Pulmonary artery endothelial cell (primary cell): ENCODE measurements at regions not wholly inside any gene's neighbourhood (a gene's known extent, or its start where the extent isn't known, plus 50 kb on each side); places are given as distances from the start of the nearest gene placed in this dataset.

Experiments used
- DNase-seq: peaks from one replicate; pipeline ENCODE4 v3.0.0-alpha.2; 2011; ENCODE audit warnings: low read depth, low spot score

DNA sequence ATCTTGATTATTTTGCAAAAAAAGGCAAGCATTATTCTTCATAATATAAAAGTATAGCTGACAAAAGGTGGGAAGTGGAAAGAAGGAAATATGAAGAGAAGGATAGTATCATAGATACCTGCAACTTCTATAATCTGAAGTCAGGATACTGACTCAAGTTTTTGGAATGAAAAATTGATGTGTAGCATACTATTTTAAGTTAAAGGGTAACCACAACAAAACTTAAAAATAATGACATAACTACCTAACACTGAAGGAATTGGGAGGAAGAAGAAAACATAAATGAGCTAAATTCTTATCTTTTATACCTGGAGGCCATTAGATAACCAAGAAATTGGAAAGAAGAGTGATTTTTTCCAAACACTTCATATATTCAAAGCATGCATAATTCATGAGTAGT, 51.8 kb upstream of the TLE1 start:
- no peak for DNase-seq

GRCh38 chr9:81748091-81748490, 58.7 kb upstream of the TLE1 start:
- DNase-seq = no peak

DNA sequence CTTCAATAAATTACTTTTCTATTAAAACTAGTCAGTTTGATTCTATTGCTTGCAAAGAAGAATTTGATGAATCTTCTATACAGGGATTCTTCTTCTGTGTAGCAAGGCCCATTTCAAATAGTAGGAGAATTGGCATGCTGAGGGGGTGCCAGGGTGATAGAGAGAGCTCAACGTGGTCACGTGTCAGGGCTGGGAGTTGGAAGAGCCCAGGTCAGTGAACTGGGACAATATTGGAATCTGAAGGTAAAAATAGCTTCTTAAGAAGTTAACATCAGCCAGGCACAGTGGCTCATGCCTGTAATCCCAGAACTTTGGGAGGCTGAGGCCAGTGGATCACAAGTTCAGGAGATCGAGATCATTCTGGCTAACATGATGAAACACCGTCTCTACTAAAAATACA, 64.1 kb upstream of the TLE1 start:
- no peak for DNase-seq

GRCh38 chr9:81754245-81754644, 64.9 kb upstream of the TLE1 start:
- no peak for DNase-seq

GRCh38 chr9:81755721-81756120, 66.4 kb upstream of the TLE1 start:
- DNase-seq = no peak

- no peak for DNase-seq
Observed at GRCh38 chr9:81756561-81756960, 67.2 kb upstream of the TLE1 start.

- no peak for DNase-seq
Observed at GRCh38 chr9:81758123-81758797, 68.9 kb upstream of the TLE1 start.

DNA sequence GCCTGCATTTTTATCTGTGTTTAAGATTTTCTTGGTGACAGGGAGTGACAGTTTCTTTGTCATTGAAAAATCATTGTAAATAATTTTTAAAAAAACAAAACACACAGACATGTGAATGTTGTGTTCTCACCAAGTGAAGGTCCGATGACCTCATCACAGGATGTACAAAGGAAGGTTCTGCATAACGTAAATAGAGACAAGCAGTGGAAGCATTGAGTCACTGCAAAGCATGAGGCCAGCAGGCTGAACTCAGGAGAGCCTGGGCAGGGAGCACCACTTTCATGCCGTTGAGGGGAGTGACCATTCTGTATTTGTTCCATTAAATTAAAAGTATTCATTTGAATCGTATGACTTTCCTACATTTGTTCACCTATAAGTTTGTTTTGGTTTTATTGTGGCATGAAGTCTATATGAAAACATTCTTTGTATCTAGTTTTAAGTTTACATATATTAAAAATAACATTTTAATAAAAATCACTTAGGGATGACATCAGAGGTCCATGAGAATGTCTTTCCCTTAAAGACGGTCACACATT, 70.4 kb upstream of the TLE1 start:
- peak; percentile 96 for DNase-seq

- DNase-seq = no peak
Observed at GRCh38 chr9:81767921-81768320, 78.6 kb upstream of the TLE1 start.

DNA sequence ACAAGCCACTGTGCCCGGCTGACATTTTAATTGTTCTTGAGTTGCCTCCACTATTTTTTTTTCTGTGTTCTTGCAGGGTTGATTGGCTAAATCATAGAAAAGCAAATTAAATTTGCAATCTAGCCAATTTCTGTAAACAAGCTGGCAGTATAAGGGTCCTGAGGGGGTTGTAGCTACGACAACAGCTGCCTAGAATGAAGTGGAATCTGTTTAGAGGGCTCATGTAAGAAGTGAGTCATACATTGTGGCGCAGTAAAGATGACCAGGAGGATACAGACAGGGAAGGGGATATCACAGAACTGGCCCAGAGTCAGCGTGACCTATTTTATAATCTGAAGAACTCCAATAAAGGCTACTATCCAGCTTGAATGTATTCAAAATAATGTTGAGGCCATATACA, 82.2 kb upstream of the TLE1 start:
- peak; percentile 44 for DNase-seq

DNA sequence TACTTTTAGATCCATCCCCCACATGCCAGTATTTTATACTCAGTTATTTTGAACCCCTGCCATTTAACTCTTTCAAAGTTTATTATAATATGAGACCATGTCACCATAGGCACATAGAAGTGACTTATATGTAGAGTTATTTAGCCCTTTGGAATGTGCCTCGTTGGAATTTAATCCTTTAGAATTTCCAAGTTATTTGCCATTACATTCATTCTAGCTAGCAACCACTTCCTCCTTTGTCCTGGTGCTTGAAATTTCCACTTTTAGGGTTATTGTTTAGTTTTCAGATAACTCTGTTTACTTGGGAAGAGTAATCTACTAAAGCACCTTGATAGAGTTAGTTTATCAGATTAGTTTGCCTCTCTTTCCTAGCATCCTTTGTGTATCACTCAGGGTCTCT, 82.8 kb upstream of the TLE1 start:
- no peak for DNase-seq

DNA sequence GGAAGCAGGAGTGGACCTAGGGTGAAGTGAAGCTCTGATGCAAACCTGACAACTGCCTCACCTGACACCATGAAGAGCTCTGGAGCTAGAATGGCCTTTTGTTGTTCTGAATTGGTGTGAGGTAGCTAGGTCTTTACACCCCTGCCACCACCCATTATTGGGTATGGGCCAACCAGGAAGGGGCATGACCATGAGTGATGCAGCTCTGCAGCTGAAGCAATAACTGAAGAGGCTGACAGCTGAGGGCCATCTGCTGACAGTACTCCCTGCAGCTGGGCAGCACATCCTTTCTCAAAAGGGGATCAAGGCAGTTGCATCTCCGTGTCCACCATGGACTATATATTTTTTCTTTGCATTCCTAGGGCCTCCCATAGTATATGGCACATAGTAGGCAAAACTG, 87.0 kb upstream of the TLE1 start:
- DNase-seq = no peak

- no peak for DNase-seq
Observed at GRCh38 chr9:81776834-81777233, 87.5 kb upstream of the TLE1 start.

DNA sequence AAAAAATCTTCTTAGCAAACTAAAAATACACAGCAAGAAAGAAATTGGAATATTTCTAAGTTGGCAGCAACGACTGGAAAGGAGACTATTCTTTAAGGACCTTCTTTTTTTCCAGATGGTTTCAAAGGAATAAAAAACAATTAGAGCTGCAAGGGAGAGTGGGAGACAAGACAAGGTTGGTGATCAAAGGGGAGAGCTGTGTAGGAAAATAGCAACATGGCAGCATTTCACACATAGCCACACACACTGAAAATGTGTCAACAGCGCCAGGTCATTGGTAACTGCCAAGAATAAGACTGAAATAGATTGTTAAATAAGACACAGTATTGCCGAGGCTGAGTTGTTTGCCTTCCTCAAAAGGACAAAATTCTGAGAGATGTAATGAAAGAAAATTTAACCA, 88.1 kb upstream of the TLE1 start:
- DNase-seq = no peak

DNA sequence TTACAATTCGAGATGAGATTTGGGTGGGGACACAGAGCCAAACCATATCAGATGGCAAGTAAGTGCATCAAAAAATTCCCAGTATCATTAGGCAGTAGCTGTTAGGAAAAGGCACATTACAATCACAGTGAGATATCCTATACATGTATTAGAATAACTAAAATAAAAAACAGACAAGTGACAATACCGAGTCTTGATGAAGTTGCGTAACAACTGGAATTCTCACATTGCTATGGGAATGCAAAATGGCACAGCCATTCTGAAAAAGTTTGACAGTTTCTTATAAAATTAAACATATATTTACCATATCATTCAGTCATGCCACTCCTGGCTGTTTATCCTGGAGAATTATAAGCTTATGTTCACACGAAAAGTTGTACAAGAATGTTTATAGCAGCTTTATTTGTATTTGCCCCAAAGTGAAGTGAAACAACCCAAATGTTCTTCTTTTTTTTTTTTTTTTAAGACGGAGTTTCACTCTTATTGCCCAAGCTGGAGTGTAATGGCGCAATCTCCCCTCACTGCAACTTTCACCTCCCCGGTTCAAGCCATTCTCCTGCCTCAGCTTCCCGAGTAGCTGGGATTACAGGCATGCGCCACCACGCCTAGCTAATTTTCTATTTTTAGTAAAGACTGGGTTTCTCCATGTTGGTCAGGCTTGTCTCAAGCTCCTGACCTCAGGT, 93.1 kb upstream of the TLE1 start:
- DNase-seq = no peak

- DNase-seq = no peak
Observed at GRCh38 chr9:81787747-81788632, 98.6 kb upstream of the TLE1 start.

GRCh38 chr9:81789721-81790120, 100.4 kb upstream of the TLE1 start:
- no peak for DNase-seq

DNA sequence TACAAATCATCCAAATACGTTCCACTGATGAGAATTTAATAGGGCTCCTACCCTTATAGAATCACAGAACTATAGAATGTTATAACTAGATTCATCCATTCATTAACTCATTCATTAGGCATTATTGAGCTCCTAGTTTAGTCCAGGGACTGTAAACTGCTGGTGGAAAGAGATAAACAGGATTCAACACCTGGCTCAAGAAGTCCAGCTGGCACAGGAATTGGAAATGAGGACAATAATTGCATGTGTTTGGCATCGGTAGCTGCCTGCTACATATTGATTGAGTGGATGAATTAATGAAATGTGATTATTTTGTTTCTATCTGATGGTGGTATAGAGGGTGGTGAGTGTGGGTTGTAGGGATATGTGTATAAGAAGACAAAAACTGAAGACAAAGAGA, 100.8 kb upstream of the TLE1 start:
- no peak for DNase-seq

- DNase-seq = no peak
Observed at GRCh38 chr9:81791076-81791475, 101.7 kb upstream of the TLE1 start.

DNA sequence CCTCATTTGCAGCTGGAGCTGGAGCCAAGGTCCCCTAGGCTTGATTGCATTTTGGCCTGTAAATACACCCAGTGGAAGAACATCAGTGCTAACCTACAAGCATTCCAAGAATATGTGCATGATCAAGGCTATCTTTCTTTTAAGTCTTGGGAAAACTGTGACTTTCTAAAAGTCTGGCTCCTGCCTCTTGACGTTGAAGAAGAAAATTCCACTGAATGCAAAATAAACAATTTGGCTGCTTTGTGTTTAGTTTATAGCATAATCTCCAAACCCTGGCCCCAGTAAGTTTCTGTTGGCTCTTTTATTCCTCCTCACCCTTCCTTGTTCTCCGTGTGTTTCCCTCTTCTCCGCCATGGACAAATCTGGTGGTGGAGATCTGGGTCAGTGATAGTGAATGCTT, 109.3 kb upstream of the TLE1 start:
- no peak for DNase-seq

DNA sequence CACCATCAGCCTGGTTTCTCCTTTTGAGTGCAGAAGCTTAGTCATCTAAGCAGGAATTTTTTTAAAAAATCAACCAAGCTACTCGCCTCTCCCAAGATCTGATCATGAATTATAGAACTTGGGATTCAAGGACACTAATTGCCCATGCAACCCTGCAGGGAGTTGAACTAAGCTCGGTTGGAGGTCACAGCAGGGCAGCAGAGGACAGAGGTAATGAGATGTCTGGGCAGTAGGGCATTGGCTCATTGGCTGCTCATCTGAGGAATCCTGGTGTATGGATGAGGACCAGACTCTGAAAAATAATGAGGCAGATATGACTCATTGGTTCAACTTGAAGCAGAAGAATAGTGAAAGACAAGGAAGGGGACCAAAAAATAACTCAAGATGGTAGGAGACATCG, 111.8 kb upstream of the TLE1 start:
- DNase-seq = no peak

- DNase-seq = no peak
Observed at GRCh38 chr9:81804306-81804705, 115.0 kb upstream of the TLE1 start.
